Endothelial cell of umbilical vein (primary cell): ENCODE measurements at regions not wholly inside any gene's neighbourhood (a gene's known extent, or its start where the extent isn't known, plus 50 kb on each side); places are given as distances from the start of the nearest gene placed in this dataset.

Experiments
- BruUV-seq: library from RNA; stranded (reverse); fragments of 400-500 nt; replicated peaks from 2 replicates; lab custom pipeline; 2021; lab: Mats Ljungman, UMichigan
- CTCF ChIA-PET: fragments of 300-600, 350-600 bp; sonication (Branson Sonifier 250); formaldehyde crosslinking; loops from one replicate; lab custom pipeline; 2021; ENCODE audit warnings: antibody characterized with exemption, inconsistent platforms; lab: Charles Lee
- POLR2A ChIA-PET: fragments of 300-600, 350-600 bp; sonication (Branson Sonifier 250); formaldehyde crosslinking; loops from one replicate; lab custom pipeline; 2021; ENCODE audit warnings: antibody characterized with exemption, inconsistent platforms; lab: Charles Lee
- DNase-seq: peaks from one replicate; pipeline ENCODE4 v3.0.0-alpha.2; 2011; ENCODE audit warnings: low read depth, low spot score
- FAIRE-seq: peaks from 2 replicates; lab custom pipeline; 2011; peaks lifted over from hg19 to GRCh38; lab: Jason Lieb, UNC
- H2AFZ ChIP-seq: 2 replicates; pipeline ENCODE4 v1.6.0; 2012; ENCODE audit warnings: low read depth, low read length, control low read depth, inconsistent platforms
- H3K27ac ChIP-seq: 2 replicates; pipeline ENCODE4 v1.5.1; 2011; ENCODE audit warnings: low read depth, mild to moderate bottlenecking, control low read depth, low read length, moderate library complexity; ENCODE audit not compliant: insufficient read depth
- H3K27me3 ChIP-seq, 2 experiments: 2 replicates each; pipeline versions ENCODE4 v1.6.0 to v1.6.1; 2011; ENCODE audit warnings: low read length in 2 of 2, mixed read lengths in 1 of 2; ENCODE audit not compliant: control insufficient read depth in 2 of 2, insufficient read depth in 2 of 2
- H3K36me3 ChIP-seq, 2 experiments: 2 replicates in 1 of 2; 3 replicates in 1 of 2; pipeline ENCODE4 v1.5.1; 2011; ENCODE audit warnings: low read length in 2 of 2, mild to moderate bottlenecking in 1 of 2, moderate library complexity in 1 of 2; ENCODE audit not compliant: control insufficient read depth in 2 of 2, insufficient read depth in 2 of 2; ENCODE audit errors: extremely low read depth in 1 of 2
- H3K4me1 ChIP-seq: 3 replicates; pipeline ENCODE4 v1.5.1; 2011; ENCODE audit warnings: mild to moderate bottlenecking, low read length; ENCODE audit not compliant: control insufficient read depth, insufficient read depth; ENCODE audit errors: extremely low read depth
- H3K4me2 ChIP-seq: 2 replicates; pipeline ENCODE4 v1.6.1; 2011; ENCODE audit warnings: low read length, control low read depth, mixed read lengths; ENCODE audit not compliant: insufficient read depth
- H3K4me3 ChIP-seq, 3 experiments: fragments of 200-600 bp in 1 of 3; sonication (generic), shearing (Covaris generic) in 1 of 3; replicated peaks in 1 of 3; 2 replicates each; pipeline ENCODE4 v1.5.1; 2011 to 2016; ENCODE audit warnings: control low read depth in 3 of 3, low read length in 3 of 3, mild to moderate bottlenecking in 2 of 3, inconsistent platforms in 1 of 3, low read depth in 1 of 3, moderate library complexity in 1 of 3; ENCODE audit not compliant: insufficient read depth in 1 of 3
- H3K79me2 ChIP-seq: 2 replicates; pipeline ENCODE4 v1.6.0; 2012; ENCODE audit warnings: low read length, inconsistent platforms; ENCODE audit not compliant: control insufficient read depth, insufficient read depth
- H3K9ac ChIP-seq: replicated peaks from 2 replicates; pipeline ENCODE3; 2011; ENCODE audit warnings: low read length, control low read depth; ENCODE audit not compliant: insufficient read depth; ENCODE audit errors: extremely low read depth
- H3K9me1 ChIP-seq: replicated peaks from 3 replicates; pipeline ENCODE4 v1.6.0; 2011; ENCODE audit warnings: mild to moderate bottlenecking, low read length; ENCODE audit not compliant: control insufficient read depth, insufficient read depth; ENCODE audit errors: extremely low read depth
- H3K9me3 ChIP-seq: replicated peaks from 2 replicates; pipeline ENCODE4 v1.5.1; 2012; ENCODE audit warnings: low read length, inconsistent platforms; ENCODE audit not compliant: control insufficient read depth, insufficient read depth
- H4K20me1 ChIP-seq: replicated peaks from 2 replicates; pipeline ENCODE3; 2011; ENCODE audit warnings: mild to moderate bottlenecking, low read length; ENCODE audit not compliant: control insufficient read depth, insufficient read depth; ENCODE audit errors: extremely low read depth
- CTCF ChIP-seq, 2 donors: IDR thresholded peaks; 1 replicate in 1 of 2; 2 replicates in 1 of 2; pipeline ENCODE4 v1.5.1; 2011; ENCODE audit warnings: low read length in 2 of 2, mild to moderate bottlenecking in 2 of 2, moderate library complexity in 2 of 2, control low read depth in 1 of 2, inconsistent platforms in 1 of 2, low read depth in 1 of 2; ENCODE audit not compliant: insufficient read depth in 1 of 2; ENCODE audit errors: extremely low read depth in 1 of 2
- EZH2 ChIP-seq: IDR thresholded peaks from 2 replicates; pipeline ENCODE4 v1.6.1; 2012; ENCODE audit warnings: borderline replicate concordance, low read depth, mild to moderate bottlenecking, moderate library complexity, low read length, inconsistent platforms; ENCODE audit not compliant: severe bottlenecking
- FOS ChIP-seq: IDR thresholded peaks from 2 replicates; pipeline ENCODE4 v1.6.1; 2011; ENCODE audit warnings: mild to moderate bottlenecking, low read length, moderate library complexity, borderline replicate concordance; ENCODE audit not compliant: insufficient read depth
- GATA2 ChIP-seq: IDR thresholded peaks from 2 replicates; pipeline ENCODE4 v1.7.0; 2011; ENCODE audit warnings: low read depth, mild to moderate bottlenecking, moderate library complexity, mixed read lengths, low read length; ENCODE audit not compliant: insufficient read length, insufficient read depth
- JUN ChIP-seq: IDR thresholded peaks from 2 replicates; pipeline ENCODE4 v1.6.1; 2011; ENCODE audit warnings: borderline replicate concordance, low read depth; ENCODE audit not compliant: insufficient read length, insufficient read depth
- MAX ChIP-seq: IDR thresholded peaks from 2 replicates; pipeline ENCODE4 v1.6.1; 2011; ENCODE audit not compliant: insufficient read depth, insufficient read length
- MYC ChIP-seq: IDR thresholded peaks from one replicate; pipeline ENCODE4 v1.6.1; 2011; ENCODE audit warnings: mild to moderate bottlenecking, low read depth, low read length
- POLR2A ChIP-seq: IDR thresholded peaks from 2 replicates; pipeline ENCODE4 v1.6.1; 2012; ENCODE audit warnings: low read depth, mild to moderate bottlenecking, control low read depth, low read length
- POLR2AphosphoS5 ChIP-seq: IDR thresholded peaks from 2 replicates; pipeline ENCODE4 v1.6.1; 2012; ENCODE audit warnings: low read depth, mild to moderate bottlenecking, control low read depth, low read length, moderate library complexity; ENCODE audit not compliant: insufficient read depth
- dilution Hi-C: fragments of 300-500 bp; cut with MboI; formaldehyde crosslinking; loops from one replicate; pipeline ENCODE4 v1.15.0; 2019; ENCODE audit warnings: low sequenced_read_pairs; ENCODE audit not compliant: extremely low pct_ligation_motif_present
- intact Hi-C: fragments of 100-400 bp; cut with micrococcal nuclease; formaldehyde crosslinking; loops from one replicate; pipeline ENCODE4 v1.10.0; 2022

- no peak overlapping the region for H3K4me2 ChIP-seq
- no peaks in the 10 kb centered on the region for H3K4me1 ChIP-seq
- no peak overlapping the region for H3K9ac ChIP-seq
- intact Hi-C loops: no loop called here
- FAIRE-seq: no peak
- H4K20me1 ChIP-seq: no peaks in the 10 kb centered on the region
- H3K27me3 ChIP-seq: no peaks in the 10 kb centered on the region
- no peak overlapping the region for H3K4me3 ChIP-seq
- ChIA-PET CTCF (no interaction called here), POLR2A (no interaction called here)
- BruUV-seq: no TSS peak
- no peaks in the 10 kb centered on the region for H3K9me3 ChIP-seq
- dilution Hi-C loops: no loop called here
- H2AFZ ChIP-seq: no peak overlapping the region
- H3K27ac ChIP-seq: no peak overlapping the region
- no peaks in the 10 kb centered on the region for H3K9me1 ChIP-seq
- no peak for DNase-seq
- no peaks in the 10 kb centered on the region for H3K36me3 ChIP-seq
- no peaks in the 10 kb centered on the region for H3K79me2 ChIP-seq
- no peak for TF ChIP-seq MAX
- TF ChIP-seq POLR2A: no peak
Measured at GRCh38 chr6:78583079-78583478, 284.3 kb upstream of the IRAK1BP1 start.

GRCh38 chr6:78589436-78589835 lies 277.9 kb upstream of the IRAK1BP1 start:
- intact Hi-C loops (no loop called here), dilution Hi-C loops (no loop called here)
- H3K79me2 ChIP-seq: peaks cover 4% of the 10 kb centered on the region
- H3K27me3 ChIP-seq: no peaks in the 10 kb centered on the region
- FAIRE-seq (no peak), DNase-seq (no peak)
- H3K9ac ChIP-seq: no peak overlapping the region
- H3K9me1 ChIP-seq: no peaks in the 10 kb centered on the region
- peaks cover under 1% of the 10 kb centered on the region for H3K4me1 ChIP-seq
- no peak overlapping the region for H2AFZ ChIP-seq
- no peak overlapping the region for H3K27ac ChIP-seq
- no TSS peak for BruUV-seq
- H3K4me3 ChIP-seq: no peak overlapping the region
- POLR2A ChIA-PET: no interaction called here
- CTCF ChIA-PET: interaction anchor here (0.8 to 1.3 kb wide), 3 partner anchors 10 to 99 kb away, joined by 3 to 5 read pairs (median 3); no protein-coding TSS in a partner anchor
- no peak overlapping the region for H3K4me2 ChIP-seq
- no peaks in the 10 kb centered on the region for H4K20me1 ChIP-seq
- no peaks in the 10 kb centered on the region for H3K9me3 ChIP-seq
- no peaks in the 10 kb centered on the region for H3K36me3 ChIP-seq
- TF ChIP-seq MYC: no peak
- TF ChIP-seq EZH2: no peak
- no peak for TF ChIP-seq POLR2AphosphoS5
- no peak for TF ChIP-seq POLR2A
- no peak for TF ChIP-seq FOS
- TF ChIP-seq JUN: no peak
- no peak for TF ChIP-seq GATA2
- no peak for TF ChIP-seq CTCF (IDR thresholded peaks at IDR 0.05; ENCODE audit: extremely low read depth in 1 of 2, insufficient read depth in 1 of 2, low read depth in 1 of 2, low read length in 2 of 2)
- TF ChIP-seq MAX: no peak
